ENCODE measurements at regions not wholly inside any gene's neighbourhood (a gene's known extent, or its start where the extent isn't known, plus 50 kb on each side); places are given as distances from the start of the nearest gene placed in this dataset.
"Not testable (repeated sequence)": the region's sequence is repeated elsewhere in the genome, so short reads cannot be mapped to it uniquely, and the experiment has no call there.

- no peak for DNase-seq (ENCODE audit: low spot score in 2 of 2)
- TF ChIP-seq CTCF (IDR thresholded peaks at IDR 0.05): no peak
- no peak for TF ChIP-seq POLR2A (IDR thresholded peaks at IDR 0.05)
- intact Hi-C loops (cut with DNase I; ENCODE audit: low total_unique reads): no loop called here
- no peak overlapping the region for H3K4me3 ChIP-seq (ENCODE audit: low read depth, poor library complexity, severe bottlenecking)
Measured at GRCh38 chr7:19275000-19275399, 129.8 kb upstream of the FERD3L start.

GRCh38 chr7:19272329-19272728 is 127.1 kb upstream of the FERD3L start:
- H3K4me3 ChIP-seq (ENCODE audit: low read depth, poor library complexity, severe bottlenecking); intact Hi-C loops (cut with DNase I; ENCODE audit: low total_unique reads): not testable (repeated sequence)
- WGBS, 2 donors: 95 to 98% methylated on average over 6 of the region's 6 CpGs
- DNase-seq (ENCODE audit: low spot score in 2 of 2): peak in 1 of 2 donors; percentile 67

- TF ChIP-seq POLR2A (IDR thresholded peaks at IDR 0.05): no peak
- no peak for TF ChIP-seq CTCF (IDR thresholded peaks at IDR 0.05)
- DNase-seq (ENCODE audit: low spot score in 2 of 2): no peak
- intact Hi-C loops (cut with DNase I; ENCODE audit: low total_unique reads): no loop called here
- no peak overlapping the region for H3K4me3 ChIP-seq (ENCODE audit: low read depth, poor library complexity, severe bottlenecking)
Measured at GRCh38 chr7:19269301-19269700, 124.1 kb upstream of the FERD3L start.

DNA sequence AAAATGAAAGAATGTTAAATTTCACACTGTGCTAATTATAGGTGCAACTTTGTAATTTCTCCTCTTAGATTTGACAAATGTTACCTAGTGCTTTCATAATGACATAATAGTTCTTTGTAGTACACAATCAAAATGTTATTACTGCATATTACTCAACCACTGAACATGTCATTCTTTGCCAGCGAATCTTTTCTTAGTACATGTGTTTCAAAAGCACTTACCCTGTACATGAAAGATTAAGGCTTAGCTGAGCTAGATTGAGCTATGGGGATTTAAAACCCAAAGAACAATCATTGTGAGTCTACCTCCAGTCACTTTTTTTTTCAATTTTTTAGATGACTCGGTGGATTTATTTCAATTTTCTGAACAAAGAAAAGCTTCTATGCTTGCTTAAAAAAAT is 123.5 kb upstream of the FERD3L start:
- TF ChIP-seq POLR2A (IDR thresholded peaks at IDR 0.05) (no peak), CTCF (IDR thresholded peaks at IDR 0.05) (no peak)
- no peak overlapping the region for H3K4me3 ChIP-seq (ENCODE audit: low read depth, poor library complexity, severe bottlenecking)
- DNase-seq (ENCODE audit: low spot score in 2 of 2): no peak
- intact Hi-C loops (cut with DNase I; ENCODE audit: low total_unique reads): no loop called here
- 75 to 76% methylated on average over 2 of the region's 2 CpGs for WGBS, 2 donors

- H3K4me3 ChIP-seq (ENCODE audit: low read depth, poor library complexity, severe bottlenecking): no peak overlapping the region
- TF ChIP-seq POLR2A (IDR thresholded peaks at IDR 0.05) (no peak), CTCF (IDR thresholded peaks at IDR 0.05) (no peak)
- WGBS, 2 donors: 57 to 63% methylated on average over 2 of the region's 2 CpGs
- intact Hi-C loops (cut with DNase I; ENCODE audit: low total_unique reads): loop anchor here (5.0 kb wide), 1 partner anchor 1081 kb away; no protein-coding TSS in a partner anchor
- DNase-seq (ENCODE audit: low spot score in 2 of 2): no peak
Measured at GRCh38 chr7:19262826-19263225, 117.6 kb upstream of the FERD3L start.

DNA sequence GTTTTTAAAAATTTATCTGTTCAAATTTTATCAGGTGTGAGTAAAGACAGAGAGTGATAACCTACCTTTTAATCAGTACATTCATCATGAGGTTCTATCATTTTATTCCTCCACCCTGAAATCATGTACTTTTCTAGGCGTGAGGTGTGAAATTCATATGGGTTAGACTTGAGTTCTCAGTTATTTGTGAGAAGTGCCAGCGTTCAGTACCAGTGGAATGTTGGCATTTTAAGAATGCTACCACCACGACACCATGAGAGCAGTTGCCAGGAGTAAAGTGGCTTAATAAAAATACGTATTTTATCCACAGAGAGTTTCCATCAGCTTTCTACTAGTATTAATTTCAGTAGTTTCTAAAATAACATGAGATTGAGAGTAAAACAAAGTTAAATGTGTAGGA is 104.1 kb upstream of the FERD3L start:
- no peak for DNase-seq (ENCODE audit: low spot score in 2 of 2)
- WGBS, 2 donors: 63 to 72% methylated on average over 4 of the region's 4 CpGs
- TF ChIP-seq POLR2A (IDR thresholded peaks at IDR 0.05) (no peak), CTCF (IDR thresholded peaks at IDR 0.05) (no peak)
- intact Hi-C loops (cut with DNase I; ENCODE audit: low total_unique reads): no loop called here
- no peak overlapping the region for H3K4me3 ChIP-seq (ENCODE audit: low read depth, poor library complexity, severe bottlenecking)
